Loucy (cell line): ENCODE measurements at regions not wholly inside any gene's neighbourhood (a gene's known extent, or its start where the extent isn't known, plus 50 kb on each side); places are given as distances from the start of the nearest gene placed in this dataset.

Experiments used
- H2AFZ ChIP-seq: fragments of 200-600 bp; sonication (generic); 2 replicates; pipeline ENCODE4 v1.6.0; 2016; ENCODE audit warnings: antibody characterized with exemption, mild to moderate bottlenecking, low read length, moderate library complexity
- H3F3A ChIP-seq: fragments of 200-600 bp; 2 replicates; pipeline ENCODE4 v1.6.0; 2016; ENCODE audit warnings: antibody characterized with exemption, low read depth, mild to moderate bottlenecking
- H3K27me3 ChIP-seq: fragments of 200-600 bp; sonication (generic); 2 replicates; pipeline ENCODE4 v1.6.1; 2014; ENCODE audit warnings: low read length, mild to moderate bottlenecking; ENCODE audit not compliant: insufficient read depth, poor library complexity, severe bottlenecking
- H3K36me3 ChIP-seq: fragments of 200-600 bp; sonication (generic); 2 replicates; pipeline ENCODE4 v1.6.1; 2016; ENCODE audit warnings: low read length; ENCODE audit not compliant: insufficient read depth
- H3K4me1 ChIP-seq: fragments of 200-600 bp; sonication (generic); 2 replicates; pipeline ENCODE4 v1.5.1; 2014; ENCODE audit warnings: low read length, mild to moderate bottlenecking; ENCODE audit not compliant: insufficient read depth, poor library complexity, severe bottlenecking
- H3K4me2 ChIP-seq: fragments of 200-600 bp; sonication (generic); 2 replicates; pipeline ENCODE4 v1.6.0; 2014; ENCODE audit warnings: antibody characterized with exemption, low read length, low read depth, mild to moderate bottlenecking; ENCODE audit not compliant: poor library complexity, severe bottlenecking
- H3K4me3 ChIP-seq: fragments of 200-600 bp; sonication (generic); 2 replicates; pipeline ENCODE4 v1.5.1; 2014; ENCODE audit warnings: low read length, mild to moderate bottlenecking, mixed read lengths; ENCODE audit not compliant: poor library complexity, severe bottlenecking
- H3K79me2 ChIP-seq: fragments of 200-600 bp; sonication (generic); 2 replicates; pipeline ENCODE4 v1.6.1; 2014; ENCODE audit warnings: low read length; ENCODE audit not compliant: insufficient read depth
- H3K9ac ChIP-seq: fragments of 200-600 bp; sonication (generic); 2 replicates; pipeline ENCODE4 v1.6.0; 2014; ENCODE audit warnings: mild to moderate bottlenecking, low read depth, low read length, moderate library complexity; ENCODE audit not compliant: poor library complexity, severe bottlenecking
- H3K9me2 ChIP-seq: fragments of 200-600 bp; sonication (generic); replicated peaks from 2 replicates; pipeline ENCODE4 v1.6.1; 2016; ENCODE audit warnings: low read depth, low read length, mixed read lengths
- H3K9me3 ChIP-seq: fragments of 200-600 bp; sonication (generic); 2 replicates; pipeline ENCODE4 v1.6.1; 2014; ENCODE audit warnings: mild to moderate bottlenecking, antibody characterized with exemption, low read length, low read depth; ENCODE audit not compliant: insufficient read depth
- H4K20me1 ChIP-seq: fragments of 200-600 bp; sonication (generic); 2 replicates; pipeline ENCODE4 v1.6.0; 2014; ENCODE audit warnings: antibody characterized with exemption, low read length, mild to moderate bottlenecking; ENCODE audit not compliant: insufficient read depth, poor library complexity, severe bottlenecking
- CTCF ChIP-seq: fragments of 200-600 bp; sonication (generic); conservative IDR thresholded peaks from 2 replicates; pipeline ENCODE4 v1.5.1; 2014; ENCODE audit warnings: mild to moderate bottlenecking, antibody characterized with exemption, low read length
- EZH2phosphoT487 ChIP-seq: fragments of 200-600 bp; IDR thresholded peaks from 2 replicates; pipeline ENCODE4 v1.6.1; 2018; ENCODE audit warnings: antibody characterized with exemption, mild to moderate bottlenecking, moderate library complexity, borderline replicate concordance

- TF ChIP-seq EZH2phosphoT487 = no peak
- no peak for TF ChIP-seq CTCF
- H3K4me2 ChIP-seq = no peak overlapping the region
- H3K9me3 ChIP-seq = no peaks in the 10 kb centered on the region
- no peaks in the 10 kb centered on the region for H3K9me2 ChIP-seq
- H3K4me3 ChIP-seq = no peak overlapping the region
- no peaks in the 10 kb centered on the region for H3F3A ChIP-seq
- H3K79me2 ChIP-seq = no peaks in the 10 kb centered on the region
- no peaks in the 10 kb centered on the region for H3K27me3 ChIP-seq
- no peaks in the 10 kb centered on the region for H4K20me1 ChIP-seq
- no peaks in the 10 kb centered on the region for H3K36me3 ChIP-seq
- H3K9ac ChIP-seq = no peak overlapping the region
- no peak overlapping the region for H2AFZ ChIP-seq
- H3K4me1 ChIP-seq = peaks cover 26% of the 10 kb centered on the region
Measured at GRCh38 chr12:96104566-96104965, 69.2 kb upstream of the LTA4H start.

- no peaks in the 10 kb centered on the region for H3F3A ChIP-seq
- H4K20me1 ChIP-seq = no peaks in the 10 kb centered on the region
- H3K36me3 ChIP-seq = no peaks in the 10 kb centered on the region
- no peak overlapping the region for H3K4me2 ChIP-seq
- no peak overlapping the region for H3K9ac ChIP-seq
- no peak overlapping the region for H2AFZ ChIP-seq
- peaks cover 16% of the 10 kb centered on the region for H3K4me1 ChIP-seq
- no peaks in the 10 kb centered on the region for H3K27me3 ChIP-seq
- no peak overlapping the region for H3K4me3 ChIP-seq
- H3K79me2 ChIP-seq = no peaks in the 10 kb centered on the region
- TF ChIP-seq CTCF (no peak), EZH2phosphoT487 (no peak)
- no peaks in the 10 kb centered on the region for H3K9me2 ChIP-seq
- H3K9me3 ChIP-seq = no peaks in the 10 kb centered on the region
Measured at GRCh38 chr12:96106137-96106536, 70.8 kb upstream of the LTA4H start.

DNA sequence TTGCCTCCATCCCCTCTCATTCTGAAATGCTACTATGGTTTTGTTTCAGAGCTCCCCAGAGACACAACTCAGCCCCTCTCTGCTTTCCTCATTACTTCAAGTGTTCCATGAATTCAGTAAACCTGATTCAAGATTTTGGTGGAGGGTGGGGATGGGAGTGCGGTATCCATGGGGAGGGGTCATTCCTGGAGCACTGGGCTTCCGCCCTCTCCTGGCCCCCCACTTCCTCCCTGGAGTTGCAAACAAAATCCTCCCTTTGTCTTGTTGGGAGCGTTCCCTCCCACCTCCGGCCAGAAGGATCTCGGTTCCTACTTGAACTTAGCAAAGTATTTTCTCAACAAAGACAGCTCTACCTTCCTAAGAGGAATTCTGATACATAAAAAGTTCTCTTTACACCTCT lies 71.8 kb upstream of the LTA4H start:
- no peak for TF ChIP-seq CTCF
- no peak for TF ChIP-seq EZH2phosphoT487
- H4K20me1 ChIP-seq = no peaks in the 10 kb centered on the region
- no peak overlapping the region for H3K4me3 ChIP-seq
- H3K4me2 ChIP-seq = no peak overlapping the region
- no peaks in the 10 kb centered on the region for H3K9me2 ChIP-seq
- H3K27me3 ChIP-seq = no peaks in the 10 kb centered on the region
- H3K9me3 ChIP-seq = no peaks in the 10 kb centered on the region
- H3K9ac ChIP-seq = no peak overlapping the region
- no peaks in the 10 kb centered on the region for H3F3A ChIP-seq
- H3K4me1 ChIP-seq = peaks cover 16% of the 10 kb centered on the region
- H2AFZ ChIP-seq = no peak overlapping the region
- no peaks in the 10 kb centered on the region for H3K36me3 ChIP-seq
- H3K79me2 ChIP-seq = no peaks in the 10 kb centered on the region
